Osteocyte (in vitro differentiated cells): ENCODE measurements at regions not wholly inside any gene's neighbourhood (a gene's known extent, or its start where the extent isn't known, plus 50 kb on each side); places are given as distances from the start of the nearest gene placed in this dataset.

Experiments used
- DNase-seq: peaks from one replicate; pipeline ENCODE4 v3.0.0; 2021; ENCODE audit warnings: mixed read lengths; ENCODE audit not compliant: unreplicated experiment; ENCODE audit errors: extremely low spot score
- H3K27ac Mint-ChIP-seq: one replicate; pipeline ENCODE4 v1.8.0; 2021; ENCODE audit warnings: mild to moderate bottlenecking, mixed read lengths; ENCODE audit not compliant: unreplicated experiment
- H3K27me3 Mint-ChIP-seq: one replicate; pipeline ENCODE4 v1.8.0; 2021; ENCODE audit warnings: mixed read lengths; ENCODE audit not compliant: unreplicated experiment
- H3K36me3 Mint-ChIP-seq: one replicate; pipeline ENCODE4 v1.8.0; 2021; ENCODE audit warnings: mixed read lengths; ENCODE audit not compliant: unreplicated experiment
- H3K4me1 Mint-ChIP-seq: one replicate; pipeline ENCODE4 v1.8.0; 2021; ENCODE audit warnings: mixed read lengths; ENCODE audit not compliant: unreplicated experiment
- H3K4me3 Mint-ChIP-seq: one replicate; pipeline ENCODE4 v1.8.0; 2021; ENCODE audit warnings: mild to moderate bottlenecking, moderate library complexity, mixed read lengths; ENCODE audit not compliant: unreplicated experiment
- H3K9me3 Mint-ChIP-seq: one replicate; pipeline ENCODE4 v1.8.0; 2021; ENCODE audit warnings: mixed read lengths; ENCODE audit not compliant: unreplicated experiment
- CTCF ChIP-seq: fragments of 200-600 bp; sonication (generic); IDR thresholded peaks from 2 replicates; pipeline ENCODE4 v1.5.0; 2021; ENCODE audit warnings: antibody characterized with exemption, mild to moderate bottlenecking, moderate library complexity

- Mint-ChIP-seq H3K4me1 (no peaks in the 10 kb centered on the region), H3K4me3 (no peak overlapping the region), H3K27me3 (no peaks in the 10 kb centered on the region), H3K36me3 (no peaks in the 10 kb centered on the region), H3K9me3 (peaks cover 3% of the 10 kb centered on the region), H3K27ac (no peak overlapping the region)
- no peak for TF ChIP-seq CTCF
- DNase-seq: no peak
Observed at GRCh38 chr6:153424719-153425400, 293.8 kb upstream of the RGS17 start.

- Mint-ChIP-seq H3K36me3 (no peaks in the 10 kb centered on the region), H3K4me3 (no peak overlapping the region)
- TF ChIP-seq CTCF: no peak
Observed at GRCh38 chr6:153412519-153412918, 281.4 kb upstream of the RGS17 start.

GRCh38 chr6:153411070-153411648, 280.1 kb upstream of the RGS17 start:
- H3K9me3 Mint-ChIP-seq: no peaks in the 10 kb centered on the region
- no peak for TF ChIP-seq CTCF
- H3K27ac Mint-ChIP-seq: no peak overlapping the region
- H3K4me3 Mint-ChIP-seq: no peak overlapping the region
- no peaks in the 10 kb centered on the region for H3K36me3 Mint-ChIP-seq
- no peaks in the 10 kb centered on the region for H3K27me3 Mint-ChIP-seq
- DNase-seq: no peak
- H3K4me1 Mint-ChIP-seq: no peaks in the 10 kb centered on the region

More at GRCh38 chr6:153412519-153412918, 281.4 kb upstream of the RGS17 start:
- no peak for DNase-seq
- Mint-ChIP-seq H3K9me3 (no peaks in the 10 kb centered on the region), H3K27me3 (no peaks in the 10 kb centered on the region), H3K27ac (no peak overlapping the region), H3K4me1 (no peaks in the 10 kb centered on the region)

GRCh38 chr6:153405931-153406330, 274.8 kb upstream of the RGS17 start:
- no peak for TF ChIP-seq CTCF
- H3K4me3 Mint-ChIP-seq: no peak overlapping the region
- H3K27me3 Mint-ChIP-seq: peaks cover 4% of the 10 kb centered on the region
- H3K36me3 Mint-ChIP-seq: no peaks in the 10 kb centered on the region
- no peak for DNase-seq
- no peaks in the 10 kb centered on the region for H3K9me3 Mint-ChIP-seq
- H3K27ac Mint-ChIP-seq: no peak overlapping the region
- H3K4me1 Mint-ChIP-seq: no peaks in the 10 kb centered on the region

GRCh38 chr6:153401751-153402150, 270.7 kb upstream of the RGS17 start:
- TF ChIP-seq CTCF: no peak
- Mint-ChIP-seq H3K4me3 (no peak overlapping the region), H3K27me3 (peaks cover 4% of the 10 kb centered on the region), H3K27ac (no peak overlapping the region), H3K4me1 (no peaks in the 10 kb centered on the region), H3K9me3 (no peaks in the 10 kb centered on the region), H3K36me3 (no peaks in the 10 kb centered on the region)
- no peak for DNase-seq
